GM21717 (cell line): ENCODE measurements at regions not wholly inside any gene's neighbourhood (a gene's known extent, or its start where the extent isn't known, plus 50 kb on each side); places are given as distances from the start of the nearest gene placed in this dataset.
"Not testable (repeated sequence)": the region's sequence is repeated elsewhere in the genome, so short reads cannot be mapped to it uniquely, and the experiment has no call there.

Experiments
- ATAC-seq: cut with Tn5 transposase; IDR thresholded peaks from one replicate; pipeline ENCODE4 v1.9.1; 2021; ENCODE audit warnings: mild to moderate bottlenecking, moderate library complexity; ENCODE audit not compliant: unreplicated experiment

DNA sequence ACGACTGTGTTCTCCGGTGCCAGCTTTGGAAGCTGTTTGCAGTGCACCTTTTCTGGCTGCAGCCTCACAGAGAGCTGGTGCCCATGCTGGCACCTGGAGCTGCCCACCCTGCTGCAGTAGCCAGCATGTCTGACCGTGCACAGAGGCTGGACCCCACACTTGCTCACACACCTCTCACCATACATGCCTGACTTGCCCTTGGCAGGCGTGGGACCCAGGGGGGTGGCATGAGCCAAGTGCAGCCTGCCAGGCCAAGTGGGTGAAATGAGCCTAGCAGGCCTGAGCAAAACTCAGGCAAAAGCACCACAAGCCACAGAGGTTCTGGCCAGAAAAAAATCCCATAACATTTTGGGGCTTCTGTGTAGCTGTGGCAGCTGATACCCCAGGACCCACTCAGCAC, 258.8 kb downstream of the XPNPEP1 start:
- no peak for ATAC-seq

DNA sequence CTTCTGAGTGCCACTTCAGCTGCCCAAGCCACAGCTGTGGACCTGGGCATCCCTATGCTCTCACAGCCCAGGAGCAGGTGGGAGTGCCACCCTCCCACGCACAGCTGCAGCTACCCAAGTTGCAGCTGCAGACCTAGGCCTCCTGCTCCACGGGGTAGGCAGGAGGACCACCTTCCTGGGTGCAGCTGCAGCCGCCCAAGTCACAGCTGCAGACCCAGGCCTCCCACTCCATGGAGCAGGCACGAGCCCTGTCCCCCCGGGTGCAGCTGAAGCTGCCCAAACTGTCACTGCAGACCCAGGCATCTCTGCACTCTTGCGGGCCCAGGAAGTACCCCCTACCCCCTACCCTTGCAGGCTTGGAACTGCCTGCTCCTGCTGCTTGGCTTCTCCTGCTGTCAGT, 260.2 kb downstream of the XPNPEP1 start:
- ATAC-seq: no peak

DNA sequence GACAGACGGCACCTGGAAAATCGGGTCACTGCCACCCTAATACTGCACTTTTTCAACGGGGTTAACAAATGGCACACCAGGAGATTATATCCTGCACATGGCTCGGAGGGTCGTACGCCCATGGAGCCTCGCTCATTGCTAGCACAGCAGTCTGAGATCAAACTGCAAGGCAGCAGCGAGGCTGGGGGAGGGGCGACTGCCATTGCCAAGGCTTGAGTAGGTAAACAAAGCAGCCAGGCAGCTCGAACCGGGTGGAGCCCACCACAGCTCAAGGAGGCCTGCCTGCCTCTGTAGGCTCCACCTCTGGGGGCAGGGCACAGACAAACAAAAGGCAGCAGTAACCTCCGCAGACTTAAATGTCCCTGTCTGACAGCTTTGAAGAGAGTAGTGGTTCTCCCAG, 270.7 kb downstream of the XPNPEP1 start:
- not testable (repeated sequence) for ATAC-seq

DNA sequence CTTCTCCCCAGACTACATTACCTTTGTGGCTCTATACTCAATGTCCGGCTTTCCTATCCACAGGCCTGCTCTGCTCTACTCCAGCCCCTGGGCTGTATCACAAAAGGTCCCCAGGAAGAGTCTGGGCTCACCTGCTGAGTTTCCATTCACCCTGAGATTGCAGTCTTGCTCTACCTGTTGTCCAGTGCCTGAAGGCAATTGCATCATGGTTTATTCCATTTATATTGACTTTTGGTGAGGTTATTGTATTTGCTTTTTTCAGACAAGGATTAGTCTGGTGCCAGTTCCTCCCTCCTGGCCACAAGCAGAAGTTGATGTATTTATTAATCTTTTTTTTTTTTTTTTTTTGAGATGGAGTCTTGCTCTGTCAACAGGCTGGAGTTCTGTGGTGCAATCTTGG, 273.1 kb downstream of the XPNPEP1 start:
- ATAC-seq: no peak

- ATAC-seq: no peak
Observed at GRCh38 chr10:109647627-109648026, 275.7 kb downstream of the XPNPEP1 start.

DNA sequence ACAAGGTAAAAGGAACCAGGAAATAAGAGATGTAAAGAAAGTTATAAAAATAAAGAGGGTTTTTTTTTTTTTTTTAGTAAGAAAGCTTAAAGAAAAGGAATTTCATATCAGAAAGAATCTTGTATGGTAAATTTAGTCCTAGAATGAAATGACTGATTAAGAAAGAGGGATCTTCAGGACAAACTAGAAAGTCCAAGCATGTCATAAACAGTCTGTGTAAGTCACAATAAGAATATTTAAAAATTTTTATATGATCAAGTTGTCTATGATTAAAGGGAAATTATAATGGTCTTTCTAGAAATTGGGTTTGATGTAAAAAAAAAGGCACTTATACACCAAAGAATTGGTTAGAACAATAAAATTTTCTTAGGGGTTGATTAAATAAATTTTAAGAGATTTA, 289.5 kb downstream of the XPNPEP1 start:
- no peak for ATAC-seq

DNA sequence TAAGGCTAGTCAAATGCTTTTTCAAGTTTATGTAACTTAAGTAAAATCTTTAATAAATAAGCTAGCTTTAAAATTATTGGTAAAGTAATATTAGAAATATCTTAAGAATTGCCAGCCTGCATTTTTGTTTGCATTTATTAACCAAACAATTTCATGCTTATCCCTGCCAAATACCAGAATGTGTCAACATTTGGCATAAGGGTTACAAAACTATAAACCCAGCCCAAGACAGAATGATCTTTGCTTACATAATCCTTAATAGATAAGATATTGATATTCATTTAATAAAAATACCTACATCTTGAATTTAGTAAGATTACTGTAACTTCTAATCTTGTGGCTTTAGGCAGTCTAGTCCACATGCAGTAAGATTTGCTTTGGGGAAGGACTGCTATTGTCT, 290.3 kb downstream of the XPNPEP1 start:
- not testable (repeated sequence) for ATAC-seq

DNA sequence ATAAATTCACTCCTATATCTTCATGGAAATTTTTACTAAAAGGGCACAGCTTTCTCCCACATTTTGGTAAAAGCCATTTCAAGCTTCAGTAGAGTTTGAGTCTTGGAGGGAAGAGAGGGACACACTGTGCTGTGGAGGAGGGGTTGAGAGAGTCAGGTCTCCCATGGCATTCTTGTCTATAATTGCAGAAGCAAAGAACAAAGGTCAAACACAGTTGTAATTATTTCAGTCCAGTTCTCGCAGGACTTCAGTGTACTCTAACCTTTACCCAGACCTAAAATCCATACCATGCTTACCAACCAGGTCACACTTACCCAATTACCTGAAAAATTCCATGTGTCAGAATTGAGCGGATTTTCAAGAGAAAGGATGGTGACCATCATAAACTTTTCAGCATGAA, 298.4 kb downstream of the XPNPEP1 start:
- no peak for ATAC-seq

DNA sequence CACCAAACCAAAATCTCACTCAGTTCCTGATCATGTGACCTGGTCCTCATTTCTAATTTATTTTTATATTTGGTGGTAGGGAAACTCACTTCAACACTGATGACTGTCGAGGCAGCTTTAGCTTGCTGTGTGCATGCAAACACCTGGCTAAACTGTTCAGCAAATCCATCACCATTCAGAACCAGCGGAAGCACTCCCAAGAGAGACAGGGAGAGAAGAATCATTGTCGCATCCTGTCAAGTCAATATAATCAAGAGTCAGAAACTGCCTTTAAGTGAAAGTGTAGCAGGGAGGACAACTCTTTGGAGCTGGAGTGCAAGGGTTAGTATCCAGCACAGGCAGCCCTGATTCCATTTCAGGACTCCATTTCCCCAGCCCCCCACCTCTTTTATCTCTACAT, 300.7 kb downstream of the XPNPEP1 start:
- no peak for ATAC-seq

GRCh38 chr10:109620396-109620795, 302.9 kb downstream of the XPNPEP1 start:
- ATAC-seq: no peak

DNA sequence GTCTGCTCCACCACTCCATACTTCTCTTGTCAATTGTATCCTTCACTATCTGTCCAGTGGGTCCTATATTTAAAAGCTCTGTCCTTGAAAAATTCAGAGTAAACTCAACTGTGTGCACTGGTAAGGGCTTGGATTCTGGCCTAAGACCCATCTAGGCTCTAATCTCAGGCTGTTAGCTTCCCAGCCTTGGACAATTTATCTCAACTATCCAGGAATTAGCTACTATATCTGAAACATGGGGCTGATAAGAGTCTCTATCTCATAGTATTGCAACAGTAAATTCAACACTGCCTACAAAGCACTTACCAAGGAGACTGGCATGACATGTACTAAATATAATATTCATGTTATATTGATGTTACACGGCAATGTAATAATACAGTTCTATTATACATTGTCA, 303.4 kb downstream of the XPNPEP1 start:
- no peak for ATAC-seq

DNA sequence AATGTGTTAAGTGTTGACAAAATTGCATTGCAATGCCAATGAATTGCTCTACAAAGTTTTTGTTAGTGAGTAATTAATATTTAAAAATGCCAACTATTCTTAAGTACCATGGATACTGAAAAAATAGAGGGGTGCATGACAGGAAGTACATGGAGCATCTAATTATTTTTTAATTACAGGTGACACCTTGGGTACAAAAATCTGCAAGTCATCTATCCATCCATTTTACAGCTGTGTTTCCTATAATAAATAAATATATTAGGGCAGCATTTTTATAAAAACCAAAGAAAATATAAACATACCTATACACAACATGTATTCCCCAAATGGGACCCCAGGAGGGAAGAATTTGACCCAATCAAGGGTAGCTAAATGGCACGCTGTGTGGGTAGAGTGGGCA, 304.6 kb downstream of the XPNPEP1 start:
- ATAC-seq: no peak

GRCh38 chr10:109618301-109618700, 305.0 kb downstream of the XPNPEP1 start:
- no peak for ATAC-seq

- no peak for ATAC-seq
Observed at GRCh38 chr10:109616359-109616980, 306.8 kb downstream of the XPNPEP1 start.

DNA sequence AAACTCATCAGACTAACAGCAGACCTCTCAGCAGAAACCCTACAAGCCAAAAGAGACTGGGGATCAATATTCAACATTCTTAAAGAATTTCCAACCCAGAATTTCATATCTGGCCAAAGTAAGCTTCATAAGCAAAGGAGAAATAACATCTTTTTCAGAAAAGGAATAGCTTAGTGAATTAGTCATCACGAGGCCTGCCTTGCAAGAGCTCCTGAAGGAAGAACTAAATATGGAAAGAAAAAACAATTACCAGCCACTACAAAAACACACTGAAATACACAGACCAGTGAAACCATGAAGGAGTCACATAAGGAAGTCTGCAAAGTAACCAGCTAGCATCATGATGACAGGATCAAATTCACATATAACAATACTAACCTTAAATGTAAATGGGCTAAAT, 328.0 kb downstream of the XPNPEP1 start:
- ATAC-seq: not testable (repeated sequence)

GRCh38 chr10:109593682-109594081, 329.6 kb downstream of the XPNPEP1 start:
- ATAC-seq: no peak

- no peak for ATAC-seq
Observed at GRCh38 chr10:109592391-109592790, 330.9 kb downstream of the XPNPEP1 start.

DNA sequence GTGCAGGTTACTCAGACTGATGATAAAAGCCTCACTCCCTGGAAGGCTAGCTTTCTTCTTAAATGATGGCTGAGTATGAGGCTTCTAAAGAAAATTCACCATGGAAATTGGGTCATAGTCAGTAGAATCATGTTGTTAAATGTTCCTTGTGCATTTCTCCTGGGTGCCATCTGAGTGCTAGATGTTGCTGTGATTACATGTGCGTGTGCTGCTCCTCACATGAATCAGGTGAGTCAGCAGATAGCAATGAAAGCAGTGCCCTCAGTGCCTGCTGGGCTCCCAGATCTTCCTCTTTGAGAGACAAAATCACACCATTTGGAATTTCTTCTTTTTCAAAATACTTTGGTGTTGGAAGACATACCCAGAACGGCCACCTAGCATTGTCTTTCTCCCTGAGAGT, 331.7 kb downstream of the XPNPEP1 start:
- ATAC-seq: no peak

DNA sequence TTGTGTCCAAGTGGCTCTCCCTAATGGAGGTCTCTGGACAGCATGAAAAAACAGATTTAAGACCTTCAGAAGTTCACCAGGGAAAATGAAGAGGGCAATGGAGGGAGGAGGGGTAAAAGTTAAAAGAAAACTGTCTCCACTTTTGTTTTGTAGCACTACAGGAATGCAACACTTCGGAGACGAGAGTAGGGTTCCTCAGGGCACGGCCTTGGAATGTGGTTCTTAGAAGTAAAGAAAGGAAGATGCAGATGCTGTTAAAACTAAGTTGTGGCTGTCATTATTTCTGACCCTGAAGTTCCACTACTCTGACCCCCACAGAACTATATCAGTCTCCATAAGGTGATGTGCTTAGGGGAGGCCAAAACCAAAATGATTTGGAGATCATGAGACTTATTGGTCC, 335.1 kb downstream of the XPNPEP1 start:
- no peak for ATAC-seq

DNA sequence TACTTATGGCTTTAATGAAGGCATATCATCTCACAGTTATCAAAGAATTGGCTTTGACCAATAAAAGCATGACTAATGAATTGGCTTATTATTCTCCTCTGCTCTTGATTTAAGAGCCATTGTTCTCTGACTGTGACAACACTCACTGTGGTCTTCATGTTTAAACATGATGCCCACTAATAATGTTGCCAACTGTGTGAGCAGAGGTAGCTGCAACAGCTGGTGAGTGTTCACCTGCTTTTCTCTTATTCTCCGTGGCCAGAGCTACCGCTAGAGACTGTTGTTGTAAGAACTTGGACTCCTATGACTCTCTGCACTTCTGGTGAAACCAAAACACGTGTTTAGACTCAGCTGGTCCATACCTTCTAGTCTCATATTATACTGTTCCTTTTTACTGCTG, 335.9 kb downstream of the XPNPEP1 start:
- ATAC-seq: no peak

DNA sequence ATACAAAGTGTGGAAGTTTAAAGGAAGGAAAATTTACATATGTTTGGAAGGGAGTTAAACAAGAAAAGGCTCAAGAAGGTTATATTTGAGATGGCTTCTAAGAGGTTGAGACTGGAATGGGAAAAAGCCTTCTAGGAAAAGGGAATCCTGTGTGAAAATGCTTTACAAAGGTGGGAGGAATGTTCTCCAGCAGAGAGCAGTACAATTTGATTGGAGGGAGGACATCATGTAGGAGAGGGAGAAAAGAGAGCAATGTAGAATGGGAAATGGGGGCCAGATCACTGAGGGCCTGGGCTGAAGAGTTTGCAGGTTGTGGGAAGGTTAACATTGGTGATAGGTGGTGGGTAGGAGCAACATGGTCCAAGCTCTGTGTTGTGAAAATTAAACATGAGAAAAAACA, 366.9 kb downstream of the XPNPEP1 start:
- no peak for ATAC-seq

GRCh38 chr10:109542050-109542603, 381.2 kb downstream of the XPNPEP1 start:
- ATAC-seq: not testable (repeated sequence)

GRCh38 chr10:109534193-109534592, 389.1 kb downstream of the XPNPEP1 start:
- ATAC-seq: no peak
